HEK293 (cell line): ENCODE measurements at regions not wholly inside any gene's neighbourhood (a gene's known extent, or its start where the extent isn't known, plus 50 kb on each side); places are given as distances from the start of the nearest gene placed in this dataset.

Experiments used
- CTCF ChIA-PET: fragments of 350-600 bp; formaldehyde crosslinking; extraction: SDS; loops from one replicate; lab custom pipeline; 2021; ENCODE audit warnings: antibody characterized with exemption; lab: Yijun Ruan, JAX
- POLR2A ChIA-PET: fragments of 300-600 bp; formaldehyde crosslinking; extraction: SDS; loops from one replicate; lab custom pipeline; 2020; ENCODE audit warnings: antibody characterized with exemption, inconsistent platforms; lab: Yijun Ruan, JAX
- H3K27ac ChIP-seq: fragments of 200-500 bp; sonication (Bioruptor generic); 2 replicates; pipeline ENCODE4 v1.5.1; 2014; ENCODE audit warnings: low read depth, low read length, control low read depth, inconsistent platforms; ENCODE audit errors: extremely low read depth
- H3K36me3 ChIP-seq, 2 experiments: fragments of 200-500 bp in 1 of 2; sonication (Bioruptor generic) in 1 of 2; 1 replicate in 1 of 2; 2 replicates in 1 of 2; pipeline ENCODE4 v1.5.1; 2014 to 2017; ENCODE audit warnings: inconsistent platforms in 2 of 2, low read length in 2 of 2; ENCODE audit not compliant: control insufficient read depth in 2 of 2, insufficient read depth in 1 of 2
- H3K4me1 ChIP-seq: fragments of 200-500 bp; sonication (Bioruptor generic); 2 replicates; pipeline ENCODE4 v1.5.1; 2014; ENCODE audit warnings: mild to moderate bottlenecking, low read length, inconsistent platforms; ENCODE audit not compliant: control insufficient read depth, insufficient read depth
- H3K4me3 ChIP-seq: 2 replicates; pipeline ENCODE4 v1.5.1; 2011; ENCODE audit warnings: low read depth, mild to moderate bottlenecking, control low read depth, low read length, moderate library complexity
- H3K9me3 ChIP-seq: fragments of 200-500 bp; sonication (Bioruptor generic); 2 replicates; pipeline ENCODE4 v1.5.1; 2014; ENCODE audit warnings: low read depth, low read length, inconsistent platforms; ENCODE audit not compliant: control insufficient read depth, insufficient read depth
- KLF9 ChIP-seq: fragments of 450-650 bp; formaldehyde crosslinking; IDR thresholded peaks from 2 replicates; pipeline ENCODE4 v1.5.1; 2016; ENCODE audit warnings: missing biosample characterization, missing genetic modification characterization, low read depth
- ZBTB17 ChIP-seq: fragments of 450-650 bp; formaldehyde crosslinking; IDR thresholded peaks from 2 replicates; pipeline ENCODE4 v1.5.1; 2016; ENCODE audit warnings: missing biosample characterization, missing genetic modification characterization
- ZBTB20 ChIP-seq: fragments of 450-650 bp; formaldehyde crosslinking; IDR thresholded peaks from 2 replicates; pipeline ENCODE4 v1.5.1; 2016; ENCODE audit warnings: missing biosample characterization, missing genetic modification characterization
- ZBTB21 ChIP-seq: fragments of 450-650 bp; formaldehyde crosslinking; IDR thresholded peaks from 2 replicates; pipeline ENCODE4 v1.5.1; 2017; ENCODE audit warnings: missing biosample characterization, missing genetic modification characterization
- ZNF2 ChIP-seq: fragments of 450-650 bp; formaldehyde crosslinking; IDR thresholded peaks from 2 replicates; pipeline ENCODE4 v1.5.1; 2016; ENCODE audit warnings: missing biosample characterization, missing genetic modification characterization
- ZNF423 ChIP-seq: fragments of 450-650 bp; formaldehyde crosslinking; IDR thresholded peaks from 2 replicates; pipeline ENCODE4 v1.5.1; 2016; ENCODE audit warnings: missing biosample characterization, missing genetic modification characterization
- ZNF510 ChIP-seq: fragments of 450-650 bp; formaldehyde crosslinking; IDR thresholded peaks from 2 replicates; pipeline ENCODE4 v1.5.1; 2018; ENCODE audit warnings: mild to moderate bottlenecking, missing genetic modification characterization, missing biosample characterization; ENCODE audit not compliant: insufficient replicate concordance
- ZNF544 ChIP-seq: fragments of 450-650 bp; formaldehyde crosslinking; IDR thresholded peaks from 2 replicates; pipeline ENCODE4 v1.5.0; 2017; ENCODE audit warnings: missing biosample characterization, missing genetic modification characterization
- ZNF548 ChIP-seq: fragments of 450-650 bp; formaldehyde crosslinking; IDR thresholded peaks from 2 replicates; pipeline ENCODE4 v1.5.1; 2016; ENCODE audit warnings: missing biosample characterization, missing genetic modification characterization
- ZNF610 ChIP-seq: fragments of 450-650 bp; formaldehyde crosslinking; IDR thresholded peaks from 2 replicates; pipeline ENCODE4 v1.5.1; 2016; ENCODE audit warnings: missing biosample characterization, missing genetic modification characterization, borderline replicate concordance
- ZNF654 ChIP-seq: fragments of 450-650 bp; formaldehyde crosslinking; IDR thresholded peaks from 2 replicates; pipeline ENCODE4 v1.5.1; 2016; ENCODE audit warnings: low read depth, missing biosample characterization, missing genetic modification characterization
- TF ChIP-seq, protein P1 (sequence below): fragments of 450-650 bp; formaldehyde crosslinking; IDR thresholded peaks from 2 replicates; pipeline ENCODE4 v1.5.1; 2016; ENCODE audit warnings: missing biosample characterization, missing genetic modification characterization, borderline replicate concordance
- TF ChIP-seq, protein P2 (sequence below): fragments of 450-650 bp; formaldehyde crosslinking; IDR thresholded peaks from 2 replicates; pipeline ENCODE4 v1.5.1; 2016; ENCODE audit warnings: missing biosample characterization, missing genetic modification characterization
- TF ChIP-seq, protein P3 (sequence below): fragments of 450-650 bp; formaldehyde crosslinking; IDR thresholded peaks from 2 replicates; pipeline ENCODE4 v1.5.1; 2016; ENCODE audit warnings: missing biosample characterization, missing genetic modification characterization
- TF ChIP-seq, protein P4 (sequence below): fragments of 450-650 bp; formaldehyde crosslinking; IDR thresholded peaks from 2 replicates; pipeline ENCODE4 v1.5.1; 2016; ENCODE audit warnings: missing biosample characterization, missing genetic modification characterization, low read depth

DNA sequence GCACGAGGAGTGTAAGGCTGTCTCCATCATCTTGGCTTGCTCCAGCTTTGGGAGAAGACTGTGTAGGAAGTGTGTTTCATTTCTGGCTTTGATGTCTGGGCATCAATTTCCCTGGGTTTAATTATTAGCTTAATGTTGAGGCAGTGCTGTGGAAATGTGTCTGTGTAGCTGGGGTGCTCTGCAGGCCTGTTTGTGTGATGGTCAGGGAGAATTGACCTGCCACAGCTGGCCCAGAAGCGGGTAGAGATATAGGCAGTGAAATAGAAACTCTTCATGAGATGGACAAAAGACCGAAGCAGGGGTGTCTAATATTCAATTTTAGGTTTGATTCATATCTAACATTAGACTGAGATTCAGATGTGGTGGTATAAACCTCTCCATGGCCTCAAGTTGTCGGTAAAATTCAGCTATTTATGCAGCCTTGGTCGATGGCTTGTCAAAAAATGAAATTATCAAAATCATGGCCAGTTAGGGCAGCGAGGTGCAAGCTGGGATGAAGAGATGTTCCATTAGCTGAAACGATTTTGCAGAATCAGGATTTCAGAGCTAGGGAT is 95.3 kb upstream of the SNX9 start:
- CTCF ChIA-PET, result interaction anchor here (1.5 kb wide), 1 partner anchor 14 kb away, joined by 3 read pairs; no protein-coding TSS in a partner anchor
- H3K9me3 ChIP-seq, result no peaks in the 10 kb centered on the region
- no peak overlapping the region for H3K27ac ChIP-seq
- POLR2A ChIA-PET, result no interaction called here
- no peaks in the 10 kb centered on the region for H3K4me1 ChIP-seq
- no peaks in the 10 kb centered on the region for H3K36me3 ChIP-seq
- no peak overlapping the region for H3K4me3 ChIP-seq
- TF ChIP-seq ZNF2 (tag by site-specific recombination) (no peak), KLF9 (no peak), ZNF423 (no peak), ZNF654 (no peak)
- TF ChIP-seq, protein P1, sequence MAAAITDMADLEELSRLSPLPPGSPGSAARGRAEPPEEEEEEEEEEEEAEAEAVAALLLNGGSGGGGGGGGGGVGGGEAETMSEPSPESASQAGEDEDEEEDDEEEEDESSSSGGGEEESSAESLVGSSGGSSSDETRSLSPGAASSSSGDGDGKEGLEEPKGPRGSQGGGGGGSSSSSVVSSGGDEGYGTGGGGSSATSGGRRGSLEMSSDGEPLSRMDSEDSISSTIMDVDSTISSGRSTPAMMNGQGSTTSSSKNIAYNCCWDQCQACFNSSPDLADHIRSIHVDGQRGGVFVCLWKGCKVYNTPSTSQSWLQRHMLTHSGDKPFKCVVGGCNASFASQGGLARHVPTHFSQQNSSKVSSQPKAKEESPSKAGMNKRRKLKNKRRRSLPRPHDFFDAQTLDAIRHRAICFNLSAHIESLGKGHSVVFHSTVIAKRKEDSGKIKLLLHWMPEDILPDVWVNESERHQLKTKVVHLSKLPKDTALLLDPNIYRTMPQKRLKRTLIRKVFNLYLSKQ (tag by site-specific recombination), result no peak

DNA sequence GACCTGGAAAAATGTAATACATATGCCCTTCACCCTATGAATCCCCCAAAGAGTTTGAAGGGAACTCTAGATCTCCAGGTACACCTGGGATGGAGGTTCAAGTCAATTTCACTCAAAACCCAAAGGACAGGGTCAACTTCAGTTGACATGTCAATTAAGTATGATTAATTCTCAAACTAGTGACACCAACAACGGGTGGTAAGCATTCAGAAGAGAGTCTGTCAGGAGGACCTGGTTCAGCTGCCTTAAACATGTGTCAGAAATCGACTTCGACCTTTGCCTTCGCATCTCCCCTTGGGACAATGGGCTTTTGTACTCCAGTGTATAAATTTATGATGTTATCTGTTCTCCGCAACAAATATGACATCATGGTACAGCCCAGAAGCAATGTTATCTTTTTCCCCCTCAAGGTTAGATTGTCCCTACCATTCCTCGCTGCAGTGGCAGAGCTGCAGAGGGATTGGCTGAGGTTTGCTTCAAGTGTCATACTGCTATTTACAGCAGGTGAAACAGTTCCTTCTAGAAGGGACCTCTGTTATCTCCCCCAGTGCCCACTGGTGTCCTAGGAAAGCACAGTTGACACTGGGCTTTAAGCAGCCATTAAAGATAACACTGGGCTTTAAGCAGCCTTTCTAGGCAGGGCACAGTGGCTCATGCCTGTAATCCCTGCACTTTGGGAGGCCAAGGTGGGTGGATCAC is 94.7 kb upstream of the SNX9 start:
- no peak for TF ChIP-seq ZNF544
- TF ChIP-seq, protein P2, sequence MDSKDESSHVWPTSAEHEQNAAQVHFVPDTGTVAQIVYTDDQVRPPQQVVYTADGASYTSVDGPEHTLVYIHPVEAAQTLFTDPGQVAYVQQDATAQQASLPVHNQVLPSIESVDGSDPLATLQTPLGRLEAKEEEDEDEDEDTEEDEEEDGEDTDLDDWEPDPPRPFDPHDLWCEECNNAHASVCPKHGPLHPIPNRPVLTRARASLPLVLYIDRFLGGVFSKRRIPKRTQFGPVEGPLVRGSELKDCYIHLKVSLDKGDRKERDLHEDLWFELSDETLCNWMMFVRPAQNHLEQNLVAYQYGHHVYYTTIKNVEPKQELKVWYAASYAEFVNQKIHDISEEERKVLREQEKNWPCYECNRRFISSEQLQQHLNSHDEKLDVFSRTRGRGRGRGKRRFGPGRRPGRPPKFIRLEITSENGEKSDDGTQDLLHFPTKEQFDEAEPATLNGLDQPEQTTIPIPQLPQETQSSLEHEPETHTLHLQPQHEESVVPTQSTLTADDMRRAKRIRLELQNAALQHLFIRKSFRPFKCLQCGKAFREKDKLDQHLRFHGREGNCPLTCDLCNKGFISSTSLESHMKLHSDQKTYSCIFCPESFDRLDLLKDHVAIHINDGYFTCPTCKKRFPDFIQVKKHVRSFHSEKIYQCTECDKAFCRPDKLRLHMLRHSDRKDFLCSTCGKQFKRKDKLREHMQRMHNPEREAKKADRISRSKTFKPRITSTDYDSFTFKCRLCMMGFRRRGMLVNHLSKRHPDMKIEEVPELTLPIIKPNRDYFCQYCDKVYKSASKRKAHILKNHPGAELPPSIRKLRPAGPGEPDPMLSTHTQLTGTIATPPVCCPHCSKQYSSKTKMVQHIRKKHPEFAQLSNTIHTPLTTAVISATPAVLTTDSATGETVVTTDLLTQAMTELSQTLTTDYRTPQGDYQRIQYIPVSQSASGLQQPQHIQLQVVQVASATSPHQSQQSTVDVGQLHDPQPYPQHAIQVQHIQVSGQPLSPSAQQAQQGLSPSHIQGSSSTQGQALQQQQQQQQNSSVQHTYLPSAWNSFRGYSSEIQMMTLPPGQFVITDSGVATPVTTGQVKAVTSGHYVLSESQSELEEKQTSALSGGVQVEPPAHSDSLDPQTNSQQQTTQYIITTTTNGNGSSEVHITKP (tag by site-specific recombination), result peak; percentile 68
- no peak for TF ChIP-seq ZNF610
- TF ChIP-seq ZNF548 (tag by site-specific recombination), result no peak
- TF ChIP-seq ZBTB17, result no peak
- no peak for TF ChIP-seq ZNF510 (tag by site-specific recombination)
- no peak for TF ChIP-seq ZBTB20
- no peak for TF ChIP-seq ZBTB21
- TF ChIP-seq, protein P3, sequence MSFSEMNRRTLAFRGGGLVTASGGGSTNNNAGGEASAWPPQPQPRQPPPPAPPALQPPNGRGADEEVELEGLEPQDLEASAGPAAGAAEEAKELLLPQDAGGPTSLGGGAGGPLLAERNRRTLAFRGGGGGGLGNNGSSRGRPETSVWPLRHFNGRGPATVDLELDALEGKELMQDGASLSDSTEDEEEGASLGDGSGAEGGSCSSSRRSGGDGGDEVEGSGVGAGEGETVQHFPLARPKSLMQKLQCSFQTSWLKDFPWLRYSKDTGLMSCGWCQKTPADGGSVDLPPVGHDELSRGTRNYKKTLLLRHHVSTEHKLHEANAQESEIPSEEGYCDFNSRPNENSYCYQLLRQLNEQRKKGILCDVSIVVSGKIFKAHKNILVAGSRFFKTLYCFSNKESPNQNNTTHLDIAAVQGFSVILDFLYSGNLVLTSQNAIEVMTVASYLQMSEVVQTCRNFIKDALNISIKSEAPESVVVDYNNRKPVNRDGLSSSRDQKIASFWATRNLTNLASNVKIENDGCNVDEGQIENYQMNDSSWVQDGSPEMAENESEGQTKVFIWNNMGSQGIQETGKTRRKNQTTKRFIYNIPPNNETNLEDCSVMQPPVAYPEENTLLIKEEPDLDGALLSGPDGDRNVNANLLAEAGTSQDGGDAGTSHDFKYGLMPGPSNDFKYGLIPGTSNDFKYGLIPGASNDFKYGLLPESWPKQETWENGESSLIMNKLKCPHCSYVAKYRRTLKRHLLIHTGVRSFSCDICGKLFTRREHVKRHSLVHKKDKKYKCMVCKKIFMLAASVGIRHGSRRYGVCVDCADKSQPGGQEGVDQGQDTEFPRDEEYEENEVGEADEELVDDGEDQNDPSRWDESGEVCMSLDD (tag by site-specific recombination), result no peak
- TF ChIP-seq, protein P4, sequence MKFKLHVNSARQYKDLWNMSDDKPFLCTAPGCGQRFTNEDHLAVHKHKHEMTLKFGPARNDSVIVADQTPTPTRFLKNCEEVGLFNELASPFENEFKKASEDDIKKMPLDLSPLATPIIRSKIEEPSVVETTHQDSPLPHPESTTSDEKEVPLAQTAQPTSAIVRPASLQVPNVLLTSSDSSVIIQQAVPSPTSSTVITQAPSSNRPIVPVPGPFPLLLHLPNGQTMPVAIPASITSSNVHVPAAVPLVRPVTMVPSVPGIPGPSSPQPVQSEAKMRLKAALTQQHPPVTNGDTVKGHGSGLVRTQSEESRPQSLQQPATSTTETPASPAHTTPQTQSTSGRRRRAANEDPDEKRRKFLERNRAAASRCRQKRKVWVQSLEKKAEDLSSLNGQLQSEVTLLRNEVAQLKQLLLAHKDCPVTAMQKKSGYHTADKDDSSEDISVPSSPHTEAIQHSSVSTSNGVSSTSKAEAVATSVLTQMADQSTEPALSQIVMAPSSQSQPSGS, result peak; percentile 77
- H3K9me3 ChIP-seq, result no peaks in the 10 kb centered on the region
- no peak overlapping the region for H3K4me3 ChIP-seq
- H3K4me1 ChIP-seq, result no peaks in the 10 kb centered on the region
- no peak overlapping the region for H3K27ac ChIP-seq
- ChIA-PET POLR2A (no interaction called here), CTCF (interaction anchor here (1.5 kb wide), 1 partner anchor 15 kb away, joined by 3 read pairs; no protein-coding TSS in a partner anchor)
- no peaks in the 10 kb centered on the region for H3K36me3 ChIP-seq
